ENCODE measurements at regions not wholly inside any gene's neighbourhood (a gene's known extent, or its start where the extent isn't known, plus 50 kb on each side); places are given as distances from the start of the nearest gene placed in this dataset.

GRCh38 chr21:15148437-15148836 lies 83.6 kb upstream of the NRIP1 start:
- ATAC-seq (ENCODE audit: poor library complexity) (no peak), DNase-seq (no peak)
- intact Hi-C loops (cut with DNase I): no loop called here

GRCh38 chr21:15149600-15150224 lies 84.9 kb upstream of the NRIP1 start:
- ATAC-seq (ENCODE audit: poor library complexity): no peak
- intact Hi-C loops (cut with DNase I): no loop called here
- DNase-seq: no peak

- DNase-seq: no peak
- intact Hi-C loops (cut with DNase I): no loop called here
- no peak for ATAC-seq (ENCODE audit: poor library complexity)
Observed at GRCh38 chr21:15151385-15152103, 86.7 kb upstream of the NRIP1 start.

GRCh38 chr21:15152591-15152990 lies 87.8 kb upstream of the NRIP1 start:
- intact Hi-C loops (cut with DNase I): no loop called here
- DNase-seq: no peak
- no peak for ATAC-seq (ENCODE audit: poor library complexity)

GRCh38 chr21:15159382-15160020 lies 94.7 kb upstream of the NRIP1 start:
- DNase-seq (no peak), ATAC-seq (ENCODE audit: poor library complexity) (no peak)
- intact Hi-C loops (cut with DNase I): no loop called here

GRCh38 chr21:15160136-15160535 lies 95.3 kb upstream of the NRIP1 start:
- ATAC-seq (ENCODE audit: poor library complexity): no peak
- no peak for DNase-seq
- intact Hi-C loops (cut with DNase I): no loop called here

GRCh38 chr21:15162921-15163320 lies 98.1 kb upstream of the NRIP1 start:
- no peak for ATAC-seq (ENCODE audit: poor library complexity)
- no peak for DNase-seq
- intact Hi-C loops (cut with DNase I): no loop called here

- ATAC-seq (ENCODE audit: poor library complexity) (no peak), DNase-seq (no peak)
- intact Hi-C loops (cut with DNase I): no loop called here
Observed at GRCh38 chr21:15164273-15164672, 99.5 kb upstream of the NRIP1 start.

GRCh38 chr21:15164678-15165303 lies 100.0 kb upstream of the NRIP1 start:
- intact Hi-C loops (cut with DNase I): no loop called here
- ATAC-seq (ENCODE audit: poor library complexity) (no peak), DNase-seq (no peak)

- DNase-seq (no peak), ATAC-seq (ENCODE audit: poor library complexity) (no peak)
- intact Hi-C loops (cut with DNase I): no loop called here
Observed at GRCh38 chr21:15170614-15171013, 105.8 kb upstream of the NRIP1 start.

- no peak for DNase-seq
- intact Hi-C loops (cut with DNase I): no loop called here
Observed at GRCh38 chr21:15171546-15171945, 106.7 kb upstream of the NRIP1 start.

GRCh38 chr21:15172963-15173362 lies 108.2 kb upstream of the NRIP1 start:
- intact Hi-C loops (cut with DNase I): no loop called here
- no peak for ATAC-seq (ENCODE audit: poor library complexity)
- no peak for DNase-seq

More at GRCh38 chr21:15171546-15171945, 106.7 kb upstream of the NRIP1 start:
- ATAC-seq (ENCODE audit: poor library complexity): no peak

GRCh38 chr21:15174923-15175322 lies 110.1 kb upstream of the NRIP1 start:
- no peak for ATAC-seq (ENCODE audit: poor library complexity)
- no peak for DNase-seq

GRCh38 chr21:15182731-15183130 lies 117.9 kb upstream of the NRIP1 start:
- DNase-seq (no peak), ATAC-seq (ENCODE audit: poor library complexity) (no peak)
- intact Hi-C loops (cut with DNase I): no loop called here

More at GRCh38 chr21:15174923-15175322, 110.1 kb upstream of the NRIP1 start:
- intact Hi-C loops (cut with DNase I): no loop called here

GRCh38 chr21:15183813-15184257 lies 119.0 kb upstream of the NRIP1 start:
- ATAC-seq (ENCODE audit: poor library complexity): no peak
- intact Hi-C loops (cut with DNase I): no loop called here
- no peak for DNase-seq

GRCh38 chr21:15190412-15190811 lies 125.6 kb upstream of the NRIP1 start:
- intact Hi-C loops (cut with DNase I): no loop called here
- no peak for DNase-seq
- ATAC-seq (ENCODE audit: poor library complexity): no peak

- DNase-seq (no peak), ATAC-seq (ENCODE audit: poor library complexity) (no peak)
- intact Hi-C loops (cut with DNase I): no loop called here
Observed at GRCh38 chr21:15190837-15191236, 126.0 kb upstream of the NRIP1 start.

- intact Hi-C loops (cut with DNase I): no loop called here
- ATAC-seq (ENCODE audit: poor library complexity) (no peak), DNase-seq (no peak)
Observed at GRCh38 chr21:15191342-15191741, 126.5 kb upstream of the NRIP1 start.

GRCh38 chr21:15192243-15192642 lies 127.4 kb upstream of the NRIP1 start:
- no peak for ATAC-seq (ENCODE audit: poor library complexity)
- DNase-seq: no peak
- intact Hi-C loops (cut with DNase I): no loop called here

GRCh38 chr21:15193937-15194336 lies 129.1 kb upstream of the NRIP1 start:
- intact Hi-C loops (cut with DNase I): no loop called here
- DNase-seq: no peak
- ATAC-seq (ENCODE audit: poor library complexity): no peak

Measured in Right ventricle myocardium superior (tissue), 1 donor.